Astrocyte (in vitro differentiated cells and primary cell): ENCODE measurements at regions not wholly inside any gene's neighbourhood (a gene's known extent, or its start where the extent isn't known, plus 50 kb on each side); places are given as distances from the start of the nearest gene placed in this dataset.

Experiments
- DNase-seq: peaks from one replicate; pipeline ENCODE4 v3.0.0-alpha.2; 2010; ENCODE audit warnings: low read depth
- FAIRE-seq: peaks from 2 replicates; lab custom pipeline; 2011; peaks lifted over from hg19 to GRCh38; lab: Jason Lieb, UNC
- H2AFZ ChIP-seq: 2 replicates; pipeline ENCODE4 v1.6.0; 2012; ENCODE audit warnings: low read depth, low read length, inconsistent platforms
- H3K27ac ChIP-seq: 2 replicates; pipeline ENCODE4 v1.5.1; 2011; ENCODE audit warnings: low read depth, low read length, inconsistent platforms
- H3K27me3 ChIP-seq: 2 replicates; pipeline ENCODE4 v1.6.0; 2011; ENCODE audit warnings: low read length, inconsistent platforms; ENCODE audit not compliant: insufficient read depth
- H3K36me3 ChIP-seq: 2 replicates; pipeline ENCODE4 v1.5.1; 2011; ENCODE audit warnings: low read length, inconsistent platforms; ENCODE audit not compliant: insufficient read depth
- H3K4me1 ChIP-seq: 2 replicates; pipeline ENCODE4 v1.5.1; 2011; ENCODE audit warnings: low read length, inconsistent platforms; ENCODE audit not compliant: insufficient read depth
- H3K4me2 ChIP-seq: 2 replicates; pipeline ENCODE4 v1.6.0; 2012; ENCODE audit warnings: low read length, inconsistent platforms
- H3K4me3 ChIP-seq: 2 replicates; pipeline ENCODE4 v1.5.1; 2011; ENCODE audit warnings: low read depth, mild to moderate bottlenecking, low read length, inconsistent platforms; ENCODE audit not compliant: insufficient read depth
- H3K79me2 ChIP-seq: 2 replicates; pipeline ENCODE4 v1.6.0; 2012; ENCODE audit warnings: mild to moderate bottlenecking, low read length, inconsistent platforms; ENCODE audit not compliant: insufficient read depth
- H3K9ac ChIP-seq: 2 replicates; pipeline ENCODE4 v1.6.0; 2012; ENCODE audit warnings: mild to moderate bottlenecking, low read length, inconsistent platforms
- H3K9me3 ChIP-seq: 2 replicates; pipeline ENCODE4 v1.5.1; 2012; ENCODE audit warnings: low read depth, mild to moderate bottlenecking, low read length, inconsistent platforms; ENCODE audit not compliant: insufficient read depth
- H4K20me1 ChIP-seq: 2 replicates; pipeline ENCODE4 v1.6.0; 2012; ENCODE audit warnings: low read length, inconsistent platforms; ENCODE audit not compliant: insufficient read depth
- H3K27ac Mint-ChIP-seq: one replicate; pipeline ENCODE4 v1.8.0; 2021; ENCODE audit warnings: mild to moderate bottlenecking, mixed read lengths; ENCODE audit not compliant: unreplicated experiment
- H3K27me3 Mint-ChIP-seq: one replicate; pipeline ENCODE4 v1.8.0; 2021; ENCODE audit warnings: low read depth, mixed read lengths; ENCODE audit not compliant: unreplicated experiment
- H3K36me3 Mint-ChIP-seq: one replicate; pipeline ENCODE4 v1.8.0; 2021; ENCODE audit warnings: low read depth, mixed read lengths; ENCODE audit not compliant: unreplicated experiment
- H3K4me1 Mint-ChIP-seq: one replicate; pipeline ENCODE4 v1.8.0; 2021; ENCODE audit warnings: low read depth, mixed read lengths; ENCODE audit not compliant: unreplicated experiment
- H3K4me3 Mint-ChIP-seq: one replicate; pipeline ENCODE4 v1.8.0; 2021; ENCODE audit warnings: mild to moderate bottlenecking, moderate library complexity, mixed read lengths; ENCODE audit not compliant: unreplicated experiment
- H3K9me3 Mint-ChIP-seq: one replicate; pipeline ENCODE4 v1.8.0; 2021; ENCODE audit warnings: mild to moderate bottlenecking, mixed read lengths; ENCODE audit not compliant: unreplicated experiment
- EZH2 ChIP-seq: IDR thresholded peaks from 2 replicates; pipeline ENCODE4 v1.6.1; 2012; ENCODE audit warnings: mild to moderate bottlenecking, low read length, inconsistent platforms; ENCODE audit not compliant: insufficient read depth
- TF ChIP-seq, protein P1 (sequence below): IDR thresholded peaks from 2 replicates; pipeline ENCODE4 v1.5.1; 2011; ENCODE audit warnings: low read depth, mild to moderate bottlenecking, inconsistent platforms, low read length, moderate library complexity; ENCODE audit not compliant: insufficient read depth

DNA sequence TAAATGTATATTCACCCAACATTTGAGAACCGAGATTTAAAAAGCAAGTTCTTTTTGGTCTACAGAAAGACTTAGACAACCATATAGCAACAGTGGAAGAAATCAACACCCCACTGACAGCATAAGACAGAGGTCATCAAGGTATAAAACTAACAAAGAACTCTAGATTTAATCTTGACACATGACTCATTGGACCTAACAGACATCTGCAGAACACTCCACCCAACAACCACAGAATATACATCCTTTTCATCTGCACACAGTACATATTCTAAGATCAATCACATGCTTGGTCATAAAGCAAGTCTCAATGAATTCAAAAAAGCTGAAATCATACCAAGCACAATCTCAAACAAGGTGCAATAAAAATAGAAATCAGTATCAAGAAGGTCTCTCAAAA is 65.8 kb downstream of the SPIN4 start:
- H3K27me3 ChIP-seq: no peaks in the 10 kb centered on the region
- H3K27me3 Mint-ChIP-seq: no peaks in the 10 kb centered on the region

DNA sequence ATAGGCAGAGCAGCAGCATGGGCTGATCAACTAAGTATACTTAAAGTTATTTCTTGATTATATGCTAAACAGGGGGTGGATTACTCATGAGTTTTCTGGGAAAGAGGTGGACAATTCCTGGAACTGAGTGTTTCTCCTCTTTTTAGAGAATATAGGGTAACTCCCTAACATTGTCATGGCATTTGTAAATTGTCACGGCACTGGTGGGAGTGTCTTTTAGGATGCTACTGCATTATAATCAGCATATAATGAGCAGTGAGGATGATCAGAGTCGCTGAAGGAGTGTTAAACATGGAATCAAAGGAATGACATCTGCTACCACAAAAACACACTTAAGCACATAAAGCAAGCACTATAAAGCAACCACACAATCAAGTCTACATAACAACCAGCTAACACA is 66.5 kb downstream of the SPIN4 start:
- no peaks in the 10 kb centered on the region for H3K36me3 Mint-ChIP-seq
- no peaks in the 10 kb centered on the region for H4K20me1 ChIP-seq
- no peaks in the 10 kb centered on the region for H3K27me3 Mint-ChIP-seq
- DNase-seq: no peak
- H3K36me3 ChIP-seq: no peaks in the 10 kb centered on the region
- H3K27me3 ChIP-seq: no peaks in the 10 kb centered on the region
- no peaks in the 10 kb centered on the region for H3K9me3 ChIP-seq
- H3K9ac ChIP-seq: no peak overlapping the region
- no peak overlapping the region for H3K4me2 ChIP-seq
- H3K4me3 Mint-ChIP-seq: no peak overlapping the region
- TF ChIP-seq, protein P1, sequence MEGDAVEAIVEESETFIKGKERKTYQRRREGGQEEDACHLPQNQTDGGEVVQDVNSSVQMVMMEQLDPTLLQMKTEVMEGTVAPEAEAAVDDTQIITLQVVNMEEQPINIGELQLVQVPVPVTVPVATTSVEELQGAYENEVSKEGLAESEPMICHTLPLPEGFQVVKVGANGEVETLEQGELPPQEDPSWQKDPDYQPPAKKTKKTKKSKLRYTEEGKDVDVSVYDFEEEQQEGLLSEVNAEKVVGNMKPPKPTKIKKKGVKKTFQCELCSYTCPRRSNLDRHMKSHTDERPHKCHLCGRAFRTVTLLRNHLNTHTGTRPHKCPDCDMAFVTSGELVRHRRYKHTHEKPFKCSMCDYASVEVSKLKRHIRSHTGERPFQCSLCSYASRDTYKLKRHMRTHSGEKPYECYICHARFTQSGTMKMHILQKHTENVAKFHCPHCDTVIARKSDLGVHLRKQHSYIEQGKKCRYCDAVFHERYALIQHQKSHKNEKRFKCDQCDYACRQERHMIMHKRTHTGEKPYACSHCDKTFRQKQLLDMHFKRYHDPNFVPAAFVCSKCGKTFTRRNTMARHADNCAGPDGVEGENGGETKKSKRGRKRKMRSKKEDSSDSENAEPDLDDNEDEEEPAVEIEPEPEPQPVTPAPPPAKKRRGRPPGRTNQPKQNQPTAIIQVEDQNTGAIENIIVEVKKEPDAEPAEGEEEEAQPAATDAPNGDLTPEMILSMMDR: no peak
- no peak for TF ChIP-seq EZH2
- no peaks in the 10 kb centered on the region for H3K79me2 ChIP-seq
- no peak overlapping the region for H3K4me3 ChIP-seq
- peak; percentile 94 for FAIRE-seq
- no peak overlapping the region for H3K27ac ChIP-seq
- H2AFZ ChIP-seq: no peak overlapping the region
- no peaks in the 10 kb centered on the region for H3K4me1 ChIP-seq
- H3K4me1 Mint-ChIP-seq: no peaks in the 10 kb centered on the region
- no peak overlapping the region for H3K27ac Mint-ChIP-seq
- H3K9me3 Mint-ChIP-seq: no peaks in the 10 kb centered on the region

More for the DNA sequence above, 65.8 kb downstream of the SPIN4 start:
- no peaks in the 10 kb centered on the region for H3K9me3 ChIP-seq
- no peaks in the 10 kb centered on the region for H3K9me3 Mint-ChIP-seq
- H3K4me3 Mint-ChIP-seq: no peak overlapping the region
- no peak overlapping the region for H3K9ac ChIP-seq
- no peaks in the 10 kb centered on the region for H3K79me2 ChIP-seq
- H3K27ac Mint-ChIP-seq: no peak overlapping the region
- H4K20me1 ChIP-seq: no peaks in the 10 kb centered on the region
- no peak overlapping the region for H3K27ac ChIP-seq
- no peak overlapping the region for H2AFZ ChIP-seq
- DNase-seq (no peak), FAIRE-seq (peak; percentile 78)
- H3K4me2 ChIP-seq: no peak overlapping the region
- TF ChIP-seq, protein P1: no peak
- TF ChIP-seq EZH2: no peak
- no peaks in the 10 kb centered on the region for H3K4me1 ChIP-seq
- no peaks in the 10 kb centered on the region for H3K36me3 Mint-ChIP-seq
- H3K4me1 Mint-ChIP-seq: no peaks in the 10 kb centered on the region
- H3K4me3 ChIP-seq: no peak overlapping the region
- no peaks in the 10 kb centered on the region for H3K36me3 ChIP-seq

GRCh38 chrX:63283348-63283747 is 67.8 kb downstream of the SPIN4 start:
- H4K20me1 ChIP-seq: no peaks in the 10 kb centered on the region
- Mint-ChIP-seq H3K9me3 (no peaks in the 10 kb centered on the region), H3K27me3 (no peaks in the 10 kb centered on the region), H3K4me3 (no peak overlapping the region), H3K36me3 (no peaks in the 10 kb centered on the region), H3K27ac (no peak overlapping the region), H3K4me1 (no peaks in the 10 kb centered on the region)
- no peaks in the 10 kb centered on the region for H3K4me1 ChIP-seq
- DNase-seq (no peak), FAIRE-seq (no peak)
- TF ChIP-seq, protein P1: no peak
- TF ChIP-seq EZH2: no peak
- H2AFZ ChIP-seq: no peak overlapping the region
- no peaks in the 10 kb centered on the region for H3K9me3 ChIP-seq
- no peaks in the 10 kb centered on the region for H3K79me2 ChIP-seq
- H3K4me3 ChIP-seq: no peak overlapping the region
- H3K4me2 ChIP-seq: no peak overlapping the region
- no peak overlapping the region for H3K9ac ChIP-seq
- H3K36me3 ChIP-seq: no peaks in the 10 kb centered on the region
- H3K27me3 ChIP-seq: no peaks in the 10 kb centered on the region
- H3K27ac ChIP-seq: no peak overlapping the region
